Mesenchymal stem cell (in vitro differentiated cells and primary cell): ENCODE measurements at regions not wholly inside any gene's neighbourhood (a gene's known extent, or its start where the extent isn't known, plus 50 kb on each side); places are given as distances from the start of the nearest gene placed in this dataset.

ENCODE experiments used
- DNase-seq: peaks from one replicate; pipeline ENCODE4 v3.0.0-alpha.2; 2013
- H2AFZ ChIP-seq: one replicate; pipeline ENCODE4 v1.6.1; 2013; ENCODE audit warnings: low read depth, mild to moderate bottlenecking, control low read depth, inconsistent platforms, low read length, moderate library complexity
- H2AK5ac ChIP-seq: 2 replicates; pipeline ENCODE4 v1.6.1; 2013; ENCODE audit warnings: low read length, moderate library complexity, mild to moderate bottlenecking, inconsistent platforms; ENCODE audit not compliant: severe bottlenecking
- H2BK120ac ChIP-seq: one replicate; pipeline ENCODE4 v1.6.1; 2013; ENCODE audit warnings: low read depth, mild to moderate bottlenecking, inconsistent platforms, low read length, moderate library complexity
- H2BK12ac ChIP-seq, 2 experiments: one replicate each; pipeline ENCODE4 v1.6.1; 2013; ENCODE audit warnings: inconsistent platforms in 2 of 2, low read length in 2 of 2, mild to moderate bottlenecking in 2 of 2, moderate library complexity in 2 of 2, control low read depth in 1 of 2
- H2BK15ac ChIP-seq: one replicate; pipeline ENCODE4 v1.6.1; 2013; ENCODE audit warnings: mild to moderate bottlenecking, low read depth, inconsistent platforms; ENCODE audit not compliant: poor library complexity, severe bottlenecking
- H2BK5ac ChIP-seq: 2 replicates; pipeline ENCODE4 v1.6.1; 2013; ENCODE audit warnings: low read depth, mild to moderate bottlenecking, low read length, control low read depth, inconsistent platforms; ENCODE audit not compliant: poor library complexity, severe bottlenecking
- H3K14ac ChIP-seq, 2 experiments: one replicate each; pipeline ENCODE4 v1.6.1; 2013; ENCODE audit warnings: inconsistent platforms in 2 of 2, low read length in 2 of 2, control low read depth in 1 of 2, mild to moderate bottlenecking in 1 of 2, moderate library complexity in 1 of 2
- H3K18ac ChIP-seq, 2 experiments: one replicate each; pipeline ENCODE4 v1.6.1; 2013; ENCODE audit warnings: inconsistent platforms in 2 of 2, low read length in 2 of 2, control low read depth in 1 of 2, low read depth in 1 of 2, mild to moderate bottlenecking in 1 of 2
- H3K23ac ChIP-seq, 2 experiments: one replicate each; pipeline ENCODE4 v1.6.1; 2013; ENCODE audit warnings: inconsistent platforms in 2 of 2, low read length in 2 of 2, mild to moderate bottlenecking in 2 of 2, moderate library complexity in 2 of 2, control low read depth in 1 of 2
- H3K27ac ChIP-seq: 2 replicates; pipeline ENCODE4 v1.5.1; 2013; ENCODE audit warnings: mild to moderate bottlenecking, moderate library complexity, low read length, control low read depth, inconsistent platforms; ENCODE audit not compliant: poor library complexity, severe bottlenecking
- H3K27me3 ChIP-seq, 2 experiments: 2 replicates each; pipeline versions ENCODE4 v1.6.1 to v1.7.0; 2013; ENCODE audit warnings: low read length in 2 of 2, mild to moderate bottlenecking in 2 of 2, moderate library complexity in 2 of 2, control low read depth in 1 of 2, inconsistent platforms in 1 of 2; ENCODE audit not compliant: control insufficient read depth in 1 of 2, insufficient read depth in 1 of 2
- H3K36me3 ChIP-seq, 2 experiments: 2 replicates each; pipeline versions ENCODE4 v1.6.1 to v1.7.0; 2013; ENCODE audit warnings: low read length in 2 of 2, control low read depth in 1 of 2, inconsistent platforms in 1 of 2, low read depth in 1 of 2, mild to moderate bottlenecking in 1 of 2; ENCODE audit not compliant: insufficient read depth in 2 of 2, control insufficient read depth in 1 of 2
- H3K4ac ChIP-seq, 2 experiments: one replicate each; pipeline ENCODE4 v1.6.1; 2013; ENCODE audit warnings: inconsistent platforms in 2 of 2, low read length in 2 of 2, mild to moderate bottlenecking in 2 of 2, moderate library complexity in 2 of 2, control low read depth in 1 of 2, low read depth in 1 of 2
- H3K4me1 ChIP-seq: 2 replicates; pipeline ENCODE4 v1.6.1; 2013; ENCODE audit warnings: low read depth, low read length, control low read depth; ENCODE audit not compliant: control insufficient read depth, insufficient read depth
- H3K4me2 ChIP-seq: 2 replicates; pipeline ENCODE4 v1.6.1; 2013; ENCODE audit warnings: low read length, mild to moderate bottlenecking, inconsistent platforms; ENCODE audit not compliant: poor library complexity, severe bottlenecking
- H3K4me3 ChIP-seq, 2 experiments: 2 replicates each; pipeline versions ENCODE4 v1.5.1 to v1.7.0; 2013; ENCODE audit warnings: low read length in 2 of 2, mild to moderate bottlenecking in 2 of 2, control low read depth in 1 of 2, low read depth in 1 of 2; ENCODE audit not compliant: insufficient read depth in 1 of 2
- H3K79me1 ChIP-seq: replicated peaks from 2 replicates; pipeline ENCODE4 v1.6.1; 2013; ENCODE audit warnings: mild to moderate bottlenecking, control low read depth, low read length, inconsistent platforms; ENCODE audit not compliant: poor library complexity, severe bottlenecking
- H3K9ac ChIP-seq: 2 replicates; pipeline ENCODE4 v1.7.0; 2013; ENCODE audit warnings: mild to moderate bottlenecking, low read length, moderate library complexity
- H3K9me3 ChIP-seq: 2 replicates; pipeline ENCODE4 v1.7.0; 2013; ENCODE audit warnings: mild to moderate bottlenecking, low read length; ENCODE audit not compliant: control insufficient read depth
- H4K8ac ChIP-seq: one replicate; pipeline ENCODE4 v1.6.1; 2013; ENCODE audit warnings: inconsistent platforms, mild to moderate bottlenecking, low read length, moderate library complexity
- H4K91ac ChIP-seq: one replicate; pipeline ENCODE4 v1.6.1; 2013; ENCODE audit warnings: mild to moderate bottlenecking, low read length, inconsistent platforms
- WGBS: methylation state at CpG from one replicate; pipeline ENCODE4 v1.1.7; 2013; ENCODE audit warnings: mixed read lengths; 5-methylcytosine and 5-hydroxymethylcytosine counted together

- Histone ChIP-seq H2BK15ac (no peak overlapping the region), H3K27me3 (no peaks in the 10 kb centered on the region), H2AK5ac (no peak overlapping the region), H3K9ac (no peak overlapping the region), H3K4me1 (no peaks in the 10 kb centered on the region), H3K36me3 (no peaks in the 10 kb centered on the region), H3K27ac (no peak overlapping the region), H3K9me3 (peaks cover 23% of the 10 kb centered on the region), H2BK120ac (no peak overlapping the region), H3K18ac (no peak overlapping the region), H3K4me3 (no peak overlapping the region), H2BK12ac (no peak overlapping the region), H3K4ac (no peak overlapping the region), H3K4me2 (no peak overlapping the region), H2AFZ (no peak overlapping the region), H3K14ac (no peak overlapping the region), H3K23ac (no peak overlapping the region), H3K79me1 (no peaks in the 10 kb centered on the region), H4K8ac (no peak overlapping the region), H4K91ac (no peak overlapping the region), H2BK5ac (no peak overlapping the region)
- no peak for DNase-seq
- WGBS = 93% methylated on average over 1 of the region's 3 CpGs
Measured at GRCh38 chr13:85028035-85028434, 771.2 kb downstream of the SLITRK6 start.

- Histone ChIP-seq H3K4ac (no peak overlapping the region), H2BK15ac (no peak overlapping the region), H3K9me3 (peaks cover 16% of the 10 kb centered on the region), H2AFZ (no peak overlapping the region), H3K27me3 (no peaks in the 10 kb centered on the region), H2BK12ac (no peak overlapping the region), H3K79me1 (no peaks in the 10 kb centered on the region), H2AK5ac (no peak overlapping the region), H3K4me1 (no peaks in the 10 kb centered on the region), H3K18ac (no peak overlapping the region), H4K91ac (no peak overlapping the region), H2BK120ac (no peak overlapping the region), H3K4me3 (no peak overlapping the region), H2BK5ac (no peak overlapping the region), H3K4me2 (no peak overlapping the region), H3K14ac (no peak overlapping the region), H3K36me3 (no peaks in the 10 kb centered on the region), H4K8ac (no peak overlapping the region), H3K9ac (no peak overlapping the region), H3K27ac (no peak overlapping the region), H3K23ac (no peak overlapping the region)
- no CpG with 5 or more reads among the region's 1 CpG for WGBS
- no peak for DNase-seq
Measured at GRCh38 chr13:85019121-85019520, 780.1 kb downstream of the SLITRK6 start.

- Histone ChIP-seq H2AK5ac (no peak overlapping the region), H2BK15ac (no peak overlapping the region), H2AFZ (no peak overlapping the region), H3K9me3 (peaks cover 30% of the 10 kb centered on the region), H3K9ac (no peak overlapping the region), H4K8ac (no peak overlapping the region), H3K23ac (no peak overlapping the region), H3K79me1 (no peaks in the 10 kb centered on the region), H3K4me1 (no peaks in the 10 kb centered on the region), H3K14ac (no peak overlapping the region), H2BK5ac (no peak overlapping the region), H2BK120ac (no peak overlapping the region), H3K36me3 (no peaks in the 10 kb centered on the region), H2BK12ac (no peak overlapping the region), H3K4ac (no peak overlapping the region), H3K4me2 (no peak overlapping the region), H4K91ac (no peak overlapping the region), H3K27ac (no peak overlapping the region), H3K27me3 (no peaks in the 10 kb centered on the region), H3K18ac (no peak overlapping the region), H3K4me3 (no peak overlapping the region)
- no peak for DNase-seq
Measured at GRCh38 chr13:85013006-85013405, 786.2 kb downstream of the SLITRK6 start.

GRCh38 chr13:85009447-85009846 is 789.8 kb downstream of the SLITRK6 start:
- no peaks in the 10 kb centered on the region for H3K27me3 ChIP-seq
- no peak overlapping the region for H2BK12ac ChIP-seq
- H3K14ac ChIP-seq = no peak overlapping the region
- H2BK120ac ChIP-seq = no peak overlapping the region
- H3K4me3 ChIP-seq = no peak overlapping the region
- H3K9ac ChIP-seq = no peak overlapping the region
- no peak overlapping the region for H2BK15ac ChIP-seq
- no CpG with 5 or more reads among the region's 3 CpGs for WGBS
- no peak overlapping the region for H3K27ac ChIP-seq
- H2AFZ ChIP-seq = no peak overlapping the region
- H3K4me1 ChIP-seq = no peaks in the 10 kb centered on the region
- no peak overlapping the region for H4K8ac ChIP-seq
- H3K79me1 ChIP-seq = no peaks in the 10 kb centered on the region
- H3K18ac ChIP-seq = no peak overlapping the region
- H3K4me2 ChIP-seq = no peak overlapping the region
- H2AK5ac ChIP-seq = no peak overlapping the region
- DNase-seq = peak; percentile 30
- H3K4ac ChIP-seq = no peak overlapping the region
- H4K91ac ChIP-seq = no peak overlapping the region
- peaks cover 27% of the 10 kb centered on the region for H3K9me3 ChIP-seq
- H3K23ac ChIP-seq = no peak overlapping the region
- no peak overlapping the region for H2BK5ac ChIP-seq
- no peaks in the 10 kb centered on the region for H3K36me3 ChIP-seq
